A172 (cell line): ENCODE measurements at regions not wholly inside any gene's neighbourhood (a gene's known extent, or its start where the extent isn't known, plus 50 kb on each side); places are given as distances from the start of the nearest gene placed in this dataset.
A peak's percentile ranks its signal among the peaks of the same experiment; 100 is the strongest.

Experiments used
- DNase-seq: peaks from one replicate; pipeline ENCODE4 v3.0.0-alpha.2; 2015; ENCODE audit warnings: low spot score

GRCh38 chr12:91852634-91853033, 293.0 kb downstream of the BTG1 start:
- no peak for DNase-seq

DNA sequence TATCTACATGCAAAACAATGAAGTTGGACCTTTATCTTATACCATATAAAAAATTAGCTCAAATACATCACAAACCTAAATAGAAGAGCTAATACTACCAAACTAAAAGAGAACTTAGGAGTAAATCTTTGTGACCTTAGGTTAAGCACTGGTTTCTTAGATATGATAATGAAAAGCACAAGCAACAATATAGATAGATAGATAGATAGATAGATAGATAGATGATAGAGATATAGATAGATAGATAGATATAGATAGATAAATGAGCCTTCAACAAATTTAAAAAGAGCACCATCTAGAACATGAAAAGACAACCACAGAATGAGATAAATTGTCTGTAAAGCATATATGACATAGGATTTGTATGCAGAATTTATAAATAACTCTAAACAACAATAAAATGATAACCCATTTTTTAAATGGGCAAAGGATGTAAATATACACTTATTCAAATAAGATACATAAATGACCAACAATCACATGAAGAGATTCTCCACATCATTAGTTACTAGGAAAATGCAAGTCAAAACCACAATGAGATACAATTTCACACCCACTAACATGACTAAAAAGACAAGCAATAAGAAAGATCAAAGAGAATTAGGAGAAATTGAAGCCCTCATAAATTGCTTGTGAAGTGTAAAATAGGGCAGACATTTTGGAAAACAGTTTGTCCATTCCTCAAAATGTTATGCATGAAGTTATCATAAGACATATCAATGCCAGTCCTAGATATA, 293.7 kb downstream of the BTG1 start:
- no peak for DNase-seq

GRCh38 chr12:91846466-91847055, 299.1 kb downstream of the BTG1 start:
- no peak for DNase-seq

DNA sequence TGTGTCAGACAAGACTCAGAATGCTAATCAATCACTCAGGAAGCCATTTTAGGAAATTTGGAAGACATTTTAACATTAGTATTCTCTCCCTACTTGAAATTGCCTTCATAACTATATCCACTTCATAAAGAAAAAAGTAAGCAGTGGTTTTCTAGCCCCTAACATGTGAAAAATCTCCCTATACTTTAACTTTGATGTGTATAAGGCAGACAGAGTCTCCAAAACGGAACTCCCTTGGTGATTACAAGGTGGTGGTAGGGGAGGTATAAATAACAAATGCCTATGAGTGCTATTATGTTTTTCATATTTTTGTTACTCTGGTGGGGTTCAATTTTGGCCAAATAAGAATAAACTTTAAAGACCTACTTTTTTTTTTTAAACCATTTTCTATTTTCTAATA, 300.3 kb downstream of the BTG1 start:
- no peak for DNase-seq

DNA sequence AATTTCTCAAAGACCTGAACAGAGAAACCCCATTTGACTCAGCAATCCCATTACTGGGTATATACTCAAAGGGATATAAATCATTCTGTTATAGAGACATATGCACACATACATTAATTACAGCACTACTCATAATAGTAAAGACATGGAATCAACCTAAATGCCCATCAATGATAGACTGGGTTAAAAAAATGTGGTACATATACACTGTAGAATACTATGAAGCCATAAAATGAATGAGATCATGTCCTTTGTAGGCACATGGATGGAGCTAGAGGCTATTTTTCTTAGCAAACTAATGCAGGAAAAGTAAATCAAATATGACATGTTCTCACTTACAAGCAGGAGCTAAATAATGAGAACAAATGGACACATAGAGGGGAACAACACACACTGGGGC, 303.8 kb downstream of the BTG1 start:
- DNase-seq, result no peak

DNA sequence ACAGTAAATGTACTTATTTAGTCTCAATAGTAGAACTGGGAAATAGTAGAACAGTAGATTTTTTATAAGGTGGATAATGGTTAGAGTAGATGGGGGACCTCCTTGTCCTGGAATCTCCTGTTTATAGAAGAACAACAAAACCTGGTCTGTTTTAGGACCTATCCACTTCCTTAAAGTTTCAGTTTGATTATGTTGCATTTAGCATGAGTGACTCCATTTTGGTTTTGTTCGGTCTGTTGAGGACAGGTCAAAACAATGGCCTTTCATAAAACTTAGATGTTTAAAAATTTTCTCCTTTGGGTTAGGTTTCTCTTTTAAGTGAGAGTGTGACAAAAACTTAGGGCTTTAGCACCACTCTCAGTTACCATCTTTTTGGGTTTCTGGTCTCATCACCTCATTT, 308.9 kb downstream of the BTG1 start:
- DNase-seq, result no peak

- DNase-seq, result no peak
These were observed 309.4 kb downstream of the BTG1 start for GRCh38 chr12:91836264-91836663.

DNA sequence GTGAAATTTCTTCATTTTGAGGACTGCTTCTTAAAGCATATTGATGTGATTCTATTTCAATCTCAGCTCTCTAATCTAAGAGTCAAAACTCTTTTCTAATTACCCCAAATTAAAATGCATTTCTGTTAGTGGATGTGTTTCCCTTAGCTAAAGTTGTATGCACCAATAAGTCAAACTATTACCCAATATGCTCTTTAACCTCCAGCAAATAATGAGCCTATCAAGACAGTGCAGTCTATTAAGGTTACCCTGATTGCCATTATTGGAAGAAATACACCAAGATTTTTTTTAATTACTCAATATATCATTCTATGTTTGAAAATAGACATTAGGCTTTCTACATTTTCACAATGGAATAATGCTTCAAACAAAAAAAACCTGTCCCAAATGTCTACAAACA, 310.0 kb downstream of the BTG1 start:
- no peak for DNase-seq

GRCh38 chr12:91833780-91834359, 311.8 kb downstream of the BTG1 start:
- no peak for DNase-seq

DNA sequence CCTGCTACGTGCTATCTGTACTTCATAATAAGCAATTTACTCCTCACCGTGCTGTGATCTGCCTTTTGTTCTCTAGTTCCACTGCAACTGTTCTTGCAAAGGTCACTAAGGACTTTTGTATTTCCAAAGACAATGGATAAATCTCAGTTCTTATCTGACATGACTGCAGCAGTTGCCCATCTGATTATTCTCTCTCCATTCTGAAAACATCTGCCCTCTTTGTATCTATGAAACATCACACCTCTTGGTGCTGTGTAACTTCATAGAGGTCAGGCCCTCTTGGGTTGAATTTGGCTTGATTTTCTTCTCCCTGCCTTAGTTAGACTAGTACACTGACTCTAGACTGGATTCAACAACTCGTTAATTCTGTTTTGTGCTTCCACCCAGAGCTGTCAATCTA, 319.6 kb downstream of the BTG1 start:
- no peak for DNase-seq

DNA sequence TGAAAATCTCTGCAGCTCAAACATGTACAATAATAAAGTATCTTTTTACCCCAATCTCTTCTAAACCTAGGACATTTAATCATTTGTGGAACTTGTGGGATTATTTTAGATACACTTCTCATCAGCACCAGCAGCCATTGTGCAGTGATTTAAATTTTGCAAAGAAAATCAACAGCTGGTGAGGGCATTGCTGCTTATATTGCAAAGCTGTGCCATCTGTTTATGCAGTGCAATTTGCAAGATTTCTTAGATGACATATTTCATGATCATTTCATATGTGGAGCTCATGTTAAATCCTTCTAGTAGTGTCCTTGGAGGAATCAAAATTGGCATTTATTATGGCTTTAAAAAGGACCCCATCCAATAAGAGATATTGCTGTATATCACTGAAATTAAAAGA, 320.7 kb downstream of the BTG1 start:
- no peak for DNase-seq

DNA sequence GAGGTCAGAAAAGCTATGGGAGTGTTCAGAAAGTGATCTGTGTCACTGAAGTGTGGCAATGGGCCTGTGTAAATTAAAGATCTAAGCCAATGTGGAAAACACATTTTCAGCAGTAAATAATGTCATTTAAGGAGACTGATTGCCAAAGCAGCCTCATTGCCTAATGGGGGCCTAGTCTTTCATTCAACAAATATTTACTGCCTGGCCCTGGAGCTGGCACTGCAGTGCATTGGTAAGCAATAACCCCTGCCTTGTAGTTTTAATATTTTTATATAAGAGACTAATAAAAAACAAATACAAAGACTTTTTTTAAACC, 326.6 kb downstream of the BTG1 start:
- no peak for DNase-seq

- no peak for DNase-seq
These were observed 327.2 kb downstream of the BTG1 start for GRCh38 chr12:91818227-91819131.

DNA sequence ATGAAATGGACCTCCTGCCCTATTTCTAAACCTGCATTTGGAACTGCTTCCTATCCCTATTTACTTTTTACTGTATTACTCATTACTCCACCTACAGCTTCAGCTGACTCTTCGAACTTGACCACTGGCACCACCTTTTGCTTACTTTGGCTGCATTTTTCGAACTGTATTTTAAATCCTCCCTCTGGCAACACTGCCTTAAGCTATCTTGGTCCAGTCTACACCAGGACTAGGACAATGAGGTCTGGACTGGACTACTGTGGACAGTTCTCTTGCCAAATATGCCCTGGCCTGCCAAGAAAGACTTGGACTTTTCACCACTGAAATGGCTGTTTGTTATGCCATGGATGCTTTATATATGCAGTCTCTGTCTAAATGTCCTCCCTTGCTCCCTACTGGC, 328.1 kb downstream of the BTG1 start:
- no peak for DNase-seq

DNA sequence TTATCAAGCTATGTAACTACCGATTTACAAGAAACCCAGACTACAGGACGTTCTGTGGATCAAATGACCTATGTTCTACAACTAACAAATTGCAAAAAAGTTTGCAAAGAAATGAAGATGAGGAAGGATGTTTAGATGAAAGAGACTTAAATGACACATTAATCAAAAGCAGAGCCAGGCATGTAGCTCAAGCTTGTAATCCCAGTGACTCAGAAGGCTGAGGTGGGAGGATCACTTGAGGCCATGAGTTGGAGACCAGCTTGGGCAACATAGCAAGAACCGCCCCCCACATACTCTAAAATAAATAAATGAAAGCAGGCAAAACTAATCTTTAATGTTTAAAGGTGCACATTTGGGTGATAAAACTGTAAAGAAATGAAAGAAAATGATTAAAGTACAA, 331.9 kb downstream of the BTG1 start:
- DNase-seq, result no peak

GRCh38 chr12:91811481-91812287, 334.0 kb downstream of the BTG1 start:
- peak; percentile 28 for DNase-seq

- DNase-seq, result no peak
These were observed 334.9 kb downstream of the BTG1 start for GRCh38 chr12:91810531-91811451.

GRCh38 chr12:91810077-91810476, 335.6 kb downstream of the BTG1 start:
- DNase-seq, result no peak

GRCh38 chr12:91805031-91805430, 340.6 kb downstream of the BTG1 start:
- DNase-seq, result no peak

DNA sequence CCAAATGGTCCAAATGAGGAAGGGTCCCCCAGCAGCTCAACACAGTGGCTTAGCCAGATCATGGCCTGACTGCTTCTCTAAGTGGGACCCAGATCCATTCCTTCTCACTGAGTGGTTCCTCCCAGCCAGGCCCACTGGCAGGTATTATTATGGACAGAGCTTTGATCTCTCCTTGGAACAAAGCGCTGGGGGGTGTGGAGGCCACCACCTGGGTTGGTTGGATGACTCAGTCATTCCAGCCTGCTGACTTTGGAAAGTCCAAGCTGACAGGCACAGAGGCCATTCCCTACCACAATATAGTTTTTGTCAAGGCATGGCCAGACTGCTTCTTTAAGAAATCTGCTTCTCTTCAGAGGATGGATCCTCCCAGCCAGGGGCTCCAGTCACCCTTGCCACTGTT, 341.1 kb downstream of the BTG1 start:
- DNase-seq, result peak; percentile 16

DNA sequence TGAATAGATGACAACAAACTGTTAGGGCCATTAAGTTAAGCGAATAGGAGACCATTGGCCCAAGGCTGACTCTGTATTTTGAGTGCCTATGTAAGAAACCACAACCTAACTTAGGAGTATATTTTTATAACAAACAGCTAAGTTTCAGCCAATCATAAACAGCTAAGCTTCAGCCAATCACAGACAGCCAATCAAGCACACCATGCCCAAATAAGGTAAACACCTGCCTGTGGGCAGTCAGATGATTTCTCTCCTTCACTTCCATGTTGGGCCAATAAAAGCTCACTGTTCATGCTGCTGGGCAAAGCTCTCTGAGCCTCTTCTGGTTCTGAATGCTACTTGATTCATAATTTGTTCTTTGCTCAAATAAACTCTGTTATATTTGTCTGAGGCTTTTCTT, 344.6 kb downstream of the BTG1 start:
- DNase-seq, result peak; percentile 7
